B cell (primary cell): ENCODE measurements at regions not wholly inside any gene's neighbourhood (a gene's known extent, or its start where the extent isn't known, plus 50 kb on each side); places are given as distances from the start of the nearest gene placed in this dataset.
"Not testable (repeated sequence)": the region's sequence is repeated elsewhere in the genome, so short reads cannot be mapped to it uniquely, and the experiment has no call there.

Source experiments
- EZH2 ChIP-seq: IDR thresholded peaks from 2 replicates; pipeline ENCODE4 v1.6.1; 2012; ENCODE audit warnings: borderline replicate concordance, low read depth, mild to moderate bottlenecking, moderate library complexity, low read length; ENCODE audit not compliant: insufficient read depth, poor library complexity, severe bottlenecking
- TF ChIP-seq, protein P1 (sequence below): fragments of 200-600 bp; IDR thresholded peaks from one replicate; pipeline ENCODE4 v1.8.0; 2022; ENCODE audit warnings: antibody characterized with exemption, mild to moderate bottlenecking

DNA sequence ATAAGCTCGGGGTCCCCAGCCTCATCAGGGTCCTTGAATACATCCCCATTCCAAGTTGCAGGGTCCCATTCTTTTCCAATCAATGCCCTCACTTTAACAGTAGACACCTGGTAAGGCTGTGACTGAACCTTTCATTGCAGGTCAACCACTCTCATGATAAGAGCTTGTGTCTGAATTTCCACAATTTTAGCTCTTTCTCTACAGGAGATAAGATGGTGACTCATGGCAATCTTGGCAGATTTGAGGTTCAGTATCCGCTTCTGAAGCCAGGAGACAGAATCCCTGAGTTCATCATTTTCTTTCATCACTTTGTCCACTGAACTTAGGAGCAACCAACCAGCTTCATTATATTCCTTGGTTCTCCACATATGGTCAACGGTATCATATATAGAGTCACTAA lies 409.9 kb downstream of the TMEM232 start:
- TF ChIP-seq, protein P1, sequence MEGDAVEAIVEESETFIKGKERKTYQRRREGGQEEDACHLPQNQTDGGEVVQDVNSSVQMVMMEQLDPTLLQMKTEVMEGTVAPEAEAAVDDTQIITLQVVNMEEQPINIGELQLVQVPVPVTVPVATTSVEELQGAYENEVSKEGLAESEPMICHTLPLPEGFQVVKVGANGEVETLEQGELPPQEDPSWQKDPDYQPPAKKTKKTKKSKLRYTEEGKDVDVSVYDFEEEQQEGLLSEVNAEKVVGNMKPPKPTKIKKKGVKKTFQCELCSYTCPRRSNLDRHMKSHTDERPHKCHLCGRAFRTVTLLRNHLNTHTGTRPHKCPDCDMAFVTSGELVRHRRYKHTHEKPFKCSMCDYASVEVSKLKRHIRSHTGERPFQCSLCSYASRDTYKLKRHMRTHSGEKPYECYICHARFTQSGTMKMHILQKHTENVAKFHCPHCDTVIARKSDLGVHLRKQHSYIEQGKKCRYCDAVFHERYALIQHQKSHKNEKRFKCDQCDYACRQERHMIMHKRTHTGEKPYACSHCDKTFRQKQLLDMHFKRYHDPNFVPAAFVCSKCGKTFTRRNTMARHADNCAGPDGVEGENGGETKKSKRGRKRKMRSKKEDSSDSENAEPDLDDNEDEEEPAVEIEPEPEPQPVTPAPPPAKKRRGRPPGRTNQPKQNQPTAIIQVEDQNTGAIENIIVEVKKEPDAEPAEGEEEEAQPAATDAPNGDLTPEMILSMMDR = not testable (repeated sequence)
- TF ChIP-seq EZH2 = not testable (repeated sequence)
